K562 (cell line): ENCODE measurements at regions not wholly inside any gene's neighbourhood (a gene's known extent, or its start where the extent isn't known, plus 50 kb on each side); places are given as distances from the start of the nearest gene placed in this dataset.

Experiments used
- ATAC-seq: fragments of 200-7000 bp; cut with Tn5 transposase; 3 replicates; pipeline ENCODE4 v1.9.1; 2020; ENCODE audit warnings: moderate library complexity
- BruUV-seq: library from RNA; stranded (reverse); fragments of 400-500 nt; replicated peaks from 2 replicates; lab custom pipeline; 2021; lab: Mats Ljungman, UMichigan
- CTCF ChIA-PET: fragments of 300-600 bp; formaldehyde crosslinking; extraction: SDS; loops from one replicate; lab custom pipeline; 2021; ENCODE audit warnings: low intra/inter-chr PET ratio; lab: Yijun Ruan, JAX
- POLR2A ChIA-PET: fragments of 300-600, 350-650 bp; sonication (Branson Sonifier 250); formaldehyde crosslinking; extraction: SDS; loops from one replicate; lab custom pipeline; 2021; ENCODE audit warnings: antibody characterized with exemption, inconsistent platforms; lab: Yijun Ruan, JAX
- DNase-seq, 4 experiments: peaks; one replicate each; pipeline versions ENCODE4 v3.0.0 to v3.0.0-alpha.2; 2011 to 2018; ENCODE audit warnings: low spot score in 3 of 4, mixed read lengths in 3 of 4; ENCODE audit errors: extremely low read depth in 1 of 4
- FAIRE-seq: peaks from 2 replicates; lab custom pipeline; 2011; peaks lifted over from hg19 to GRCh38; lab: Jason Lieb, UNC
- H2AFZ ChIP-seq: 2 replicates; pipeline ENCODE4 v1.6.0; 2011; ENCODE audit warnings: low read depth, low read length, control low read depth, inconsistent platforms
- H3K27ac ChIP-seq: fragments of 200-600 bp; 3 replicates; pipeline ENCODE4 v1.8.0; 2011; ENCODE audit warnings: low read depth, mild to moderate bottlenecking, control low read depth, inconsistent platforms, low read length, moderate library complexity, mixed read lengths; ENCODE audit errors: extremely low read depth
- H3K27me3 ChIP-seq, 2 experiments: fragments of 300-600 bp in 1 of 2; 2 replicates in 1 of 2; 3 replicates in 1 of 2; pipeline versions ENCODE4 v1.6.0 to v1.8.0; 2011; ENCODE audit warnings: inconsistent platforms in 2 of 2, low read length in 2 of 2, mild to moderate bottlenecking in 1 of 2, mixed read lengths in 1 of 2, moderate library complexity in 1 of 2; ENCODE audit not compliant: control insufficient read depth in 2 of 2, insufficient read depth in 2 of 2
- H3K36me3 ChIP-seq: fragments of 300-600 bp; 3 replicates; pipeline ENCODE4 v1.8.0; 2011; ENCODE audit warnings: mild to moderate bottlenecking, low read length, inconsistent platforms; ENCODE audit not compliant: control insufficient read depth, insufficient read depth
- H3K4me1 ChIP-seq, 2 experiments: fragments of 200-600 bp in 1 of 2; replicated peaks in 1 of 2; 2 replicates in 1 of 2; 3 replicates in 1 of 2; pipeline versions ENCODE4 v1.5.1 to v1.8.0; 2011; ENCODE audit warnings: inconsistent platforms in 2 of 2, low read length in 2 of 2, mild to moderate bottlenecking in 1 of 2, mixed read lengths in 1 of 2, moderate library complexity in 1 of 2; ENCODE audit not compliant: control insufficient read depth in 2 of 2, insufficient read depth in 2 of 2
- H3K4me2 ChIP-seq: 2 replicates; pipeline ENCODE4 v1.6.1; 2011; ENCODE audit warnings: low read length, control low read depth, inconsistent platforms, mixed read lengths; ENCODE audit not compliant: insufficient read depth
- H3K4me3 ChIP-seq: fragments of 200-600 bp; sonication (generic), shearing (Covaris generic); 2 replicates; pipeline ENCODE4 v1.5.1; 2016; ENCODE audit warnings: control low read depth, inconsistent platforms
- H3K79me2 ChIP-seq: fragments of 200-600 bp; 3 replicates; pipeline ENCODE4 v1.8.0; 2011; ENCODE audit warnings: low read length, inconsistent platforms; ENCODE audit not compliant: control insufficient read depth, insufficient read depth
- H3K9ac ChIP-seq, 2 experiments: 2 replicates each; pipeline versions ENCODE4 v1.6.0 to v1.6.1; 2011; ENCODE audit warnings: low read depth in 2 of 2, low read length in 2 of 2, control low read depth in 1 of 2, inconsistent platforms in 1 of 2, mild to moderate bottlenecking in 1 of 2, mixed read lengths in 1 of 2; ENCODE audit not compliant: insufficient read depth in 1 of 2
- H3K9me1 ChIP-seq: one replicate; pipeline ENCODE4 v1.6.0; 2011; ENCODE audit warnings: inconsistent platforms, mild to moderate bottlenecking, low read length, moderate library complexity; ENCODE audit not compliant: control insufficient read depth, insufficient read depth
- H3K9me3 ChIP-seq: replicated peaks from 2 replicates; pipeline ENCODE4 v1.5.1; 2011; ENCODE audit warnings: low read depth, low read length, inconsistent platforms; ENCODE audit not compliant: control insufficient read depth, insufficient read depth
- H4K20me1 ChIP-seq: replicated peaks from 2 replicates; pipeline ENCODE4 v1.6.1; 2011; ENCODE audit warnings: low read length, inconsistent platforms, mixed read lengths; ENCODE audit not compliant: control insufficient read depth, insufficient read depth
- BCOR ChIP-seq: fragments of 450-650 bp; IDR thresholded peaks from 2 replicates; pipeline ENCODE4 v1.6.1; 2016
- BRF1 ChIP-seq: IDR thresholded peaks from 3 replicates; pipeline ENCODE4 v1.6.1; 2011; ENCODE audit warnings: borderline replicate concordance, mild to moderate bottlenecking; ENCODE audit not compliant: insufficient read length; ENCODE audit errors: extremely low read depth
- CCNT2 ChIP-seq: IDR thresholded peaks from 2 replicates; pipeline ENCODE4 v1.6.1; 2011; ENCODE audit warnings: borderline replicate concordance, low read depth, mild to moderate bottlenecking, moderate library complexity, mixed read lengths, low read length; ENCODE audit not compliant: insufficient read length; ENCODE audit errors: extremely low read depth
- CHCHD3 ChIP-seq: fragments of 250-450 bp; sonication (Bioruptor Pico); IDR thresholded peaks from 2 replicates; pipeline ENCODE4 v2.1.2; 2022; ENCODE audit warnings: mild to moderate bottlenecking
- CHD1 ChIP-seq: fragments of 200-600 bp; sonication (generic); IDR thresholded peaks from one replicate; pipeline ENCODE4 v1.6.1; 2012; ENCODE audit warnings: mild to moderate bottlenecking, moderate library complexity, low read length, inconsistent platforms
- HNRNPH1 ChIP-seq: fragments of 200-400 bp; formaldehyde crosslinking; optimal IDR thresholded peaks from 2 replicates; pipeline ENCODE3; 2017; ENCODE audit warnings: low read depth, mild to moderate bottlenecking, low read length, moderate library complexity
- MTA1 ChIP-seq: fragments of 450-650 bp; IDR thresholded peaks from 2 replicates; pipeline ENCODE4 v1.6.1; 2017; ENCODE audit warnings: borderline replicate concordance
- NUFIP1 ChIP-seq: fragments of 450-650 bp; IDR thresholded peaks from 2 replicates; pipeline ENCODE4 v1.6.1; 2018; ENCODE audit not compliant: partially characterized antibody
- REST ChIP-seq, 2 experiments: fragments of 450-650 bp; formaldehyde crosslinking in 1 of 2; IDR thresholded peaks; 2 replicates each; pipeline versions ENCODE4 v1.4.0 to v1.6.1; 2014 to 2020; ENCODE audit warnings: mild to moderate bottlenecking in 2 of 2, borderline replicate concordance in 1 of 2, low read depth in 1 of 2
- SOX6 ChIP-seq: fragments of 450-650 bp; IDR thresholded peaks from 2 replicates; pipeline ENCODE4 v1.6.1; 2014; ENCODE audit warnings: mild to moderate bottlenecking
- ZNF609 ChIP-seq: sonication (generic); formaldehyde crosslinking; IDR thresholded peaks from 2 replicates; pipeline ENCODE4 v1.8.1; 2023; ENCODE audit warnings: missing genetic modification reagents, mild to moderate bottlenecking, borderline replicate concordance
- WGBS: fragments of 100-300 bp; shearing (Covaris generic); methylation state at CpG from one replicate; pipeline ENCODE4 v1.1.6; 2016; ENCODE audit warnings: low coverage, mixed read lengths; ENCODE audit not compliant: insufficient coverage; ENCODE audit errors: missing lambda C conversion rate; 5-methylcytosine and 5-hydroxymethylcytosine counted together
- in situ Hi-C: fragments of 300-500 bp; cut with MboI; formaldehyde crosslinking; loops from 4 replicates; pipeline ENCODE4 v1.15.0; 2018; ENCODE audit warnings: inconsistent platforms, mixed read lengths
- intact Hi-C: fragments of 100-400 bp; cut with micrococcal nuclease; formaldehyde crosslinking; loops from 2 replicates; pipeline ENCODE4 v1.14.2; 2022

- H3K4me1 ChIP-seq: no peaks in the 10 kb centered on the region
- no peaks in the 10 kb centered on the region for H3K36me3 ChIP-seq
- no peak overlapping the region for H3K27ac ChIP-seq
- no peaks in the 10 kb centered on the region for H3K79me2 ChIP-seq
- H3K4me3 ChIP-seq: no peak overlapping the region
- no peak for DNase-seq
- intact Hi-C loops (no loop called here), in situ Hi-C loops (no loop called here)
- no peaks in the 10 kb centered on the region for H4K20me1 ChIP-seq
- no TSS peak for BruUV-seq
- no peak overlapping the region for H3K4me2 ChIP-seq
- CTCF ChIA-PET: no interaction called here
- WGBS: 0% methylated on average over 1 of the region's 1 CpG
- no peak for ATAC-seq
- peaks cover 5 to 22% of the 10 kb centered on the region in 2 experiments; a peak in 4 of 5 replicates for H3K27me3 ChIP-seq
- POLR2A ChIA-PET: interaction anchor here (0.6 kb wide), 1 partner anchor 826 kb away, joined by 4 read pairs; no protein-coding TSS in a partner anchor
- FAIRE-seq: no peak
- H3K9ac ChIP-seq: no peak overlapping the region
- no peak overlapping the region for H2AFZ ChIP-seq
- no peaks in the 10 kb centered on the region for H3K9me1 ChIP-seq
- no peaks in the 10 kb centered on the region for H3K9me3 ChIP-seq
- TF ChIP-seq ZNF609 (no peak), SOX6 (no peak), BRF1 (no peak), REST (IDR thresholded peaks at IDR 0.05; ENCODE audit: borderline replicate concordance) (no peak), REST (CRISPR knock-in tag; IDR thresholded peaks at IDR 0.05; ENCODE audit: low read depth) (no peak), HNRNPH1 (no peak), CCNT2 (no peak), BCOR (no peak), MTA1 (no peak), CHD1 (no peak), CHCHD3 (CRISPR knock-in tag) (no peak), NUFIP1 (no peak)
Observed at GRCh38 chr11:35891096-35891495, 52.8 kb upstream of the LDLRAD3 start.
